ENCODE measurements at regions not wholly inside any gene's neighbourhood (a gene's known extent, or its start where the extent isn't known, plus 50 kb on each side); places are given as distances from the start of the nearest gene placed in this dataset.

- Mint-ChIP-seq H3K36me3 (ENCODE audit: insufficient read depth) (no peaks in the 10 kb centered on the region), H3K27ac (no peak overlapping the region), H3K4me3 (ENCODE audit: low read depth) (no peak overlapping the region), H3K9me3 (ENCODE audit: low read depth) (peaks cover 13% of the 10 kb centered on the region), H3K27me3 (no peaks in the 10 kb centered on the region), H3K4me1 (ENCODE audit: low read depth) (no peaks in the 10 kb centered on the region)
- no peak for TF ChIP-seq CTCF (IDR thresholded peaks at IDR 0.05; ENCODE audit: unreplicated experiment)
- no peak for DNase-seq (ENCODE audit: low spot score, unreplicated experiment)
Measured at GRCh38 chr1:106189780-106190179, 866.7 kb upstream of the PRMT6 start.

GRCh38 chr1:106194206-106194605, 862.3 kb upstream of the PRMT6 start:
- Mint-ChIP-seq H3K9me3 (ENCODE audit: low read depth) (peaks cover 13% of the 10 kb centered on the region), H3K4me1 (ENCODE audit: low read depth) (no peaks in the 10 kb centered on the region), H3K4me3 (ENCODE audit: low read depth) (no peak overlapping the region), H3K27ac (no peak overlapping the region), H3K36me3 (ENCODE audit: insufficient read depth) (no peaks in the 10 kb centered on the region), H3K27me3 (no peaks in the 10 kb centered on the region)
- no peak for DNase-seq (ENCODE audit: low spot score, unreplicated experiment)
- TF ChIP-seq CTCF (IDR thresholded peaks at IDR 0.05; ENCODE audit: unreplicated experiment), result no peak

GRCh38 chr1:106200711-106201110, 855.8 kb upstream of the PRMT6 start:
- TF ChIP-seq CTCF (IDR thresholded peaks at IDR 0.05; ENCODE audit: unreplicated experiment), result no peak
- Mint-ChIP-seq H3K4me1 (ENCODE audit: low read depth) (peaks cover 6% of the 10 kb centered on the region), H3K9me3 (ENCODE audit: low read depth) (no peaks in the 10 kb centered on the region), H3K27me3 (no peaks in the 10 kb centered on the region), H3K27ac (no peak overlapping the region), H3K4me3 (ENCODE audit: low read depth) (no peak overlapping the region), H3K36me3 (ENCODE audit: insufficient read depth) (no peaks in the 10 kb centered on the region)
- DNase-seq (ENCODE audit: low spot score, unreplicated experiment), result no peak

GRCh38 chr1:106207185-106207584, 849.3 kb upstream of the PRMT6 start:
- TF ChIP-seq CTCF (IDR thresholded peaks at IDR 0.05; ENCODE audit: unreplicated experiment), result no peak
- H3K27me3 Mint-ChIP-seq, result no peaks in the 10 kb centered on the region
- H3K27ac Mint-ChIP-seq, result no peak overlapping the region
- H3K36me3 Mint-ChIP-seq (ENCODE audit: insufficient read depth), result no peaks in the 10 kb centered on the region
- H3K4me1 Mint-ChIP-seq (ENCODE audit: low read depth), result peaks cover 9% of the 10 kb centered on the region
- H3K9me3 Mint-ChIP-seq (ENCODE audit: low read depth), result no peaks in the 10 kb centered on the region
- DNase-seq (ENCODE audit: low spot score, unreplicated experiment), result no peak
- no peak overlapping the region for H3K4me3 Mint-ChIP-seq (ENCODE audit: low read depth)

- no peak for DNase-seq (ENCODE audit: low spot score, unreplicated experiment)
- H3K27me3 Mint-ChIP-seq, result no peaks in the 10 kb centered on the region
- TF ChIP-seq CTCF (IDR thresholded peaks at IDR 0.05; ENCODE audit: unreplicated experiment), result peak; percentile 48
- H3K4me3 Mint-ChIP-seq (ENCODE audit: low read depth), result no peak overlapping the region
- no peak overlapping the region for H3K27ac Mint-ChIP-seq
- no peaks in the 10 kb centered on the region for H3K36me3 Mint-ChIP-seq (ENCODE audit: insufficient read depth)
- H3K4me1 Mint-ChIP-seq (ENCODE audit: low read depth), result no peaks in the 10 kb centered on the region
- no peaks in the 10 kb centered on the region for H3K9me3 Mint-ChIP-seq (ENCODE audit: low read depth)
Measured at GRCh38 chr1:106217765-106218164, 838.7 kb upstream of the PRMT6 start.

Data from progenitor cell of endocrine pancreas (in vitro differentiated cells).